CD4-positive, alpha-beta memory T cell (primary cell): ENCODE measurements at regions not wholly inside any gene's neighbourhood (a gene's known extent, or its start where the extent isn't known, plus 50 kb on each side); places are given as distances from the start of the nearest gene placed in this dataset.

Experiments
- CTCF ChIA-PET: fragments of 350-600 bp; sonication (Branson Sonifier 250); formaldehyde crosslinking; loops from one replicate; lab custom pipeline; 2021; ENCODE audit warnings: inconsistent platforms; ENCODE audit not compliant: partially characterized antibody; lab: Charles Lee
- POLR2A ChIA-PET: fragments of 350-600 bp; sonication (Branson Sonifier 250); formaldehyde crosslinking; loops from one replicate; lab custom pipeline; 2021; ENCODE audit not compliant: partially characterized antibody; lab: Charles Lee
- DNase-seq, 5 donors: peaks; one replicate each; pipeline versions ENCODE4 v3.0.0 to v3.0.0-alpha.2; 2020 to 2022; ENCODE audit warnings: mixed read lengths in 1 of 5
- H3K27ac ChIP-seq: one replicate; pipeline ENCODE4 v1.7.0; 2013; ENCODE audit warnings: low read depth, low read length
- H3K27me3 ChIP-seq: 2 replicates; pipeline ENCODE4 v1.7.0; 2013; ENCODE audit warnings: mild to moderate bottlenecking, low read length, moderate library complexity; ENCODE audit not compliant: insufficient read depth
- H3K36me3 ChIP-seq: 2 replicates; pipeline ENCODE4 v1.7.0; 2013; ENCODE audit warnings: mild to moderate bottlenecking, low read length, moderate library complexity; ENCODE audit not compliant: insufficient read depth
- H3K4me1 ChIP-seq: 2 replicates; pipeline ENCODE4 v1.7.0; 2013; ENCODE audit warnings: mild to moderate bottlenecking, low read length, moderate library complexity; ENCODE audit not compliant: insufficient read depth
- H3K4me3 ChIP-seq, 2 donors: one replicate each; pipeline ENCODE4 v1.7.0; 2013; ENCODE audit warnings: low read length in 2 of 2, mild to moderate bottlenecking in 1 of 2
- H3K9me3 ChIP-seq, 2 donors: one replicate each; pipeline ENCODE4 v1.7.0; 2013; ENCODE audit warnings: low read length in 2 of 2, control low read depth in 1 of 2; ENCODE audit not compliant: control insufficient read depth in 1 of 2
- H3K27ac Mint-ChIP-seq, 7 donors: one replicate each; pipeline ENCODE4 v1.8.0; 2020 to 2021; ENCODE audit warnings: mixed read lengths in 7 of 7, mild to moderate bottlenecking in 6 of 7, inconsistent platforms in 3 of 7, moderate library complexity in 3 of 7
- H3K27me3 Mint-ChIP-seq, 2 donors: one replicate each; pipeline ENCODE4 v1.8.0; 2020 to 2021; ENCODE audit warnings: mixed read lengths in 2 of 2
- H3K36me3 Mint-ChIP-seq, 2 donors: one replicate each; pipeline ENCODE4 v1.8.0; 2020 to 2021; ENCODE audit warnings: mixed read lengths in 2 of 2, inconsistent platforms in 1 of 2, mild to moderate bottlenecking in 1 of 2
- H3K4me1 Mint-ChIP-seq, 4 donors: one replicate each; pipeline ENCODE4 v1.8.0; 2020 to 2021; ENCODE audit warnings: mixed read lengths in 4 of 4, mild to moderate bottlenecking in 1 of 4
- H3K4me3 Mint-ChIP-seq, 8 donors: one replicate each; pipeline ENCODE4 v1.8.0; 2020 to 2021; ENCODE audit warnings: mixed read lengths in 8 of 8, mild to moderate bottlenecking in 7 of 8, moderate library complexity in 6 of 8, inconsistent platforms in 3 of 8
- H3K9me3 Mint-ChIP-seq, 8 donors: one replicate each; pipeline ENCODE4 v1.8.0; 2020 to 2021; ENCODE audit warnings: mixed read lengths in 8 of 8, mild to moderate bottlenecking in 5 of 8, inconsistent platforms in 3 of 8, moderate library complexity in 1 of 8
- intact Hi-C: fragments of 100-400 bp; cut with micrococcal nuclease; formaldehyde crosslinking; loops from one replicate; pipeline ENCODE4 v1.15.1; 2023

GRCh38 chr15:96551196-96551595 is 220.7 kb downstream of the NR2F2 start:
- H3K27ac ChIP-seq, result no peak overlapping the region
- Mint-ChIP-seq H3K36me3 (no peaks in the 10 kb centered on the region), H3K27ac (no peak overlapping the region), H3K4me3 (no peak overlapping the region), H3K9me3 (peaks cover 0 to 7% (median 3%) of the 10 kb centered on the region in 8 donors), H3K4me1 (no peaks in the 10 kb centered on the region), H3K27me3 (no peaks in the 10 kb centered on the region)
- intact Hi-C loops, result no loop called here
- CTCF ChIA-PET, result no interaction called here
- no peaks in the 10 kb centered on the region for H3K9me3 ChIP-seq
- no peaks in the 10 kb centered on the region for H3K27me3 ChIP-seq
- no peak overlapping the region for H3K4me3 ChIP-seq
- no peaks in the 10 kb centered on the region for H3K36me3 ChIP-seq
- no peaks in the 10 kb centered on the region for H3K4me1 ChIP-seq
- POLR2A ChIA-PET, result no interaction called here
- no peak for DNase-seq

- no peaks in the 10 kb centered on the region for H3K36me3 Mint-ChIP-seq
- POLR2A ChIA-PET, result no interaction called here
Measured at GRCh38 chr15:96551722-96552121, 221.2 kb downstream of the NR2F2 start.

DNA sequence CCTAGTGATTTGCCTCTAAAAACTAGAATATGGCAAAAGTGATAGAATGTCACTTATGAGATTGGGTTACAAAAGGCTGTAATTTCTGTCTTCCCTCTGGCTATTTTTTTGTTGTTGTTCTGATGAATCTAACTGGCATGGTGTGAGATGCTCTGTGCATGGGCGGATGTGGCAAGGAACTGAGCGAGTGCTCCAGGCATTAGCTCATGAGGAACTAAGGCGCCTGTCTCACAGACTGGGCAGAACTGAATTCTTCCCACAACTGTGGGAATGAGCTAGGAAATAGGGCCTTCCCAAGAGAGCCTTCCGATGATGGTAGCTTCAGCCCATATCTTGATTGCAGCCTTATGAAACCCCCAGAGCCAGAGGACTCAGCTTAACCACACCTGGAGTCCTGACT is 222.5 kb downstream of the NR2F2 start:
- intact Hi-C loops, result no loop called here
- Mint-ChIP-seq H3K27me3 (no peaks in the 10 kb centered on the region), H3K4me3 (no peak overlapping the region), H3K36me3 (no peaks in the 10 kb centered on the region), H3K4me1 (no peaks in the 10 kb centered on the region), H3K9me3 (peaks cover 0 to 7% (median 3%) of the 10 kb centered on the region in 8 donors), H3K27ac (no peak overlapping the region)
- no peak overlapping the region for H3K4me3 ChIP-seq
- H3K4me1 ChIP-seq, result no peaks in the 10 kb centered on the region
- no peaks in the 10 kb centered on the region for H3K36me3 ChIP-seq
- DNase-seq, result no peak
- CTCF ChIA-PET, result no interaction called here
- POLR2A ChIA-PET, result no interaction called here
- no peaks in the 10 kb centered on the region for H3K27me3 ChIP-seq
- no peak overlapping the region for H3K27ac ChIP-seq
- H3K9me3 ChIP-seq, result no peaks in the 10 kb centered on the region

More at GRCh38 chr15:96551722-96552121, 221.2 kb downstream of the NR2F2 start:
- H3K4me1 Mint-ChIP-seq, result no peaks in the 10 kb centered on the region
- no peak overlapping the region for H3K4me3 Mint-ChIP-seq
- Histone ChIP-seq H3K4me1 (no peaks in the 10 kb centered on the region), H3K27ac (no peak overlapping the region), H3K27me3 (no peaks in the 10 kb centered on the region), H3K4me3 (no peak overlapping the region), H3K36me3 (no peaks in the 10 kb centered on the region), H3K9me3 (no peaks in the 10 kb centered on the region)
- DNase-seq, result no peak
- H3K27me3 Mint-ChIP-seq, result no peaks in the 10 kb centered on the region
- H3K27ac Mint-ChIP-seq, result no peak overlapping the region
- intact Hi-C loops, result no loop called here
- CTCF ChIA-PET, result no interaction called here
- peaks cover 0 to 7% (median 3%) of the 10 kb centered on the region in 8 donors for H3K9me3 Mint-ChIP-seq

GRCh38 chr15:96553451-96553850 is 223.0 kb downstream of the NR2F2 start:
- H3K9me3 Mint-ChIP-seq, result peaks cover 0 to 7% (median 3%) of the 10 kb centered on the region in 8 donors
- Histone ChIP-seq H3K36me3 (no peaks in the 10 kb centered on the region), H3K9me3 (no peaks in the 10 kb centered on the region), H3K27ac (no peak overlapping the region), H3K27me3 (no peaks in the 10 kb centered on the region), H3K4me1 (no peaks in the 10 kb centered on the region), H3K4me3 (no peak overlapping the region)
- no peaks in the 10 kb centered on the region for H3K27me3 Mint-ChIP-seq
- H3K27ac Mint-ChIP-seq, result no peak overlapping the region
- CTCF ChIA-PET, result no interaction called here
- H3K36me3 Mint-ChIP-seq, result no peaks in the 10 kb centered on the region
- no peaks in the 10 kb centered on the region for H3K4me1 Mint-ChIP-seq
- no peak overlapping the region for H3K4me3 Mint-ChIP-seq
- POLR2A ChIA-PET, result no interaction called here
- intact Hi-C loops, result no loop called here
- no peak for DNase-seq

GRCh38 chr15:96553931-96554330 is 223.4 kb downstream of the NR2F2 start:
- POLR2A ChIA-PET, result no interaction called here
- Mint-ChIP-seq H3K27ac (no peak overlapping the region), H3K36me3 (no peaks in the 10 kb centered on the region), H3K27me3 (no peaks in the 10 kb centered on the region), H3K4me1 (no peaks in the 10 kb centered on the region), H3K4me3 (no peak overlapping the region), H3K9me3 (peaks cover 0 to 9% (median 4%) of the 10 kb centered on the region in 8 donors)
- CTCF ChIA-PET, result no interaction called here
- Histone ChIP-seq H3K27ac (no peak overlapping the region), H3K36me3 (no peaks in the 10 kb centered on the region), H3K4me3 (no peak overlapping the region), H3K4me1 (no peaks in the 10 kb centered on the region), H3K9me3 (no peaks in the 10 kb centered on the region), H3K27me3 (no peaks in the 10 kb centered on the region)
- intact Hi-C loops, result no loop called here
- DNase-seq, result no peak

GRCh38 chr15:96554541-96554940 is 224.0 kb downstream of the NR2F2 start:
- no peak for DNase-seq
- H3K9me3 Mint-ChIP-seq, result peaks cover 0 to 9% (median 4%) of the 10 kb centered on the region in 8 donors
- H3K4me1 ChIP-seq, result no peaks in the 10 kb centered on the region
- no peaks in the 10 kb centered on the region for H3K36me3 ChIP-seq
- H3K36me3 Mint-ChIP-seq, result no peaks in the 10 kb centered on the region
- no peaks in the 10 kb centered on the region for H3K9me3 ChIP-seq
- no peaks in the 10 kb centered on the region for H3K27me3 Mint-ChIP-seq
- no peak overlapping the region for H3K27ac ChIP-seq
- CTCF ChIA-PET, result no interaction called here
- H3K4me1 Mint-ChIP-seq, result no peaks in the 10 kb centered on the region
- no peak overlapping the region for H3K4me3 ChIP-seq
- no peak overlapping the region for H3K27ac Mint-ChIP-seq
- intact Hi-C loops, result no loop called here
- POLR2A ChIA-PET, result no interaction called here
- H3K4me3 Mint-ChIP-seq, result no peak overlapping the region
- H3K27me3 ChIP-seq, result no peaks in the 10 kb centered on the region

DNA sequence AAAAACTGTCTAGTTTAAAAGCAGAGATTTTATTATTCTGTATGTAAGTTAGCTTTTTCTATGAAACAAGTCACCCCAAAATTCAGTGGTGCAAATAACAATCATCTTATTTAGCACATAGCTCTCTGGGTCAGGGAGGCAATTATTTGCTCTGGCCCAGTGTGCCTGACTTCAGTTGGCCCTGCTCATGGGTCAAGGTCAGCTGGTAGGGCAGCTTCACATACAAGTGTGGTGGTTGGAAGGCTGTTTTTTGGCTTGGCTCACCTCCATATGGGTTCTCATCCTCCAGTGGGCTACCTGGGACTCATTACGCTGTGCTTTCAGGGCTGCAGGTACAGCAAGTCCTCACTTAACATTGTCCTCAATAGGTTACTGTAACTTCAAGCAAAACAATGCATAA is 228.6 kb downstream of the NR2F2 start:
- CTCF ChIA-PET, result no interaction called here
- no peak overlapping the region for H3K27ac ChIP-seq
- no peaks in the 10 kb centered on the region for H3K27me3 Mint-ChIP-seq
- H3K9me3 Mint-ChIP-seq, result peaks cover 0 to 21% (median 11%) of the 10 kb centered on the region in 8 donors
- H3K9me3 ChIP-seq, result no peaks in the 10 kb centered on the region
- H3K4me3 Mint-ChIP-seq, result no peak overlapping the region
- H3K4me1 Mint-ChIP-seq, result no peaks in the 10 kb centered on the region
- H3K27ac Mint-ChIP-seq, result no peak overlapping the region
- intact Hi-C loops, result no loop called here
- POLR2A ChIA-PET, result no interaction called here
- no peaks in the 10 kb centered on the region for H3K4me1 ChIP-seq
- no peak for DNase-seq
- H3K36me3 ChIP-seq, result no peaks in the 10 kb centered on the region
- no peaks in the 10 kb centered on the region for H3K27me3 ChIP-seq
- H3K4me3 ChIP-seq, result no peak overlapping the region
- H3K36me3 Mint-ChIP-seq, result no peaks in the 10 kb centered on the region

DNA sequence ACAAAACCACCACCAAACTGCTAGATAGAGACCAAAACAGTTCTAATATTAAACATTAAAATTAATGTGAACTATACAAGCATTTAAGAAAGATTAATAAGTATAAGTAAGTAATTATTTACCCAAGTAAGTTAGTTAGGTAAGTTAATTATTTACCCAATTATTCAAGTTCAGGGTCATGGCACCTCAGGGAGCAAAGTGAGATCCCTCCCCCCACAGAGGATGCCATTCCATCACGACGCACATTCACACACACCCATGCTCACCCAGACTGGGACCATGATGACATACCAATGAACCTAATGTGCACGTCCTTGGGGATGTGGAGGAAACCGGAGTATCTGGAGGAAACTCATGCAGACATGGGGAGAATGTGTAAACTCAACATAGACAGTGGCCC is 229.1 kb downstream of the NR2F2 start:
- intact Hi-C loops, result no loop called here
- POLR2A ChIA-PET, result no interaction called here

More for the DNA sequence above, 229.1 kb downstream of the NR2F2 start:
- Mint-ChIP-seq H3K9me3 (peaks cover 0 to 22% (median 11%) of the 10 kb centered on the region in 8 donors), H3K27me3 (no peaks in the 10 kb centered on the region), H3K4me3 (no peak overlapping the region), H3K27ac (no peak overlapping the region), H3K4me1 (no peaks in the 10 kb centered on the region), H3K36me3 (no peaks in the 10 kb centered on the region)
- DNase-seq, result no peak
- Histone ChIP-seq H3K27ac (no peak overlapping the region), H3K36me3 (no peaks in the 10 kb centered on the region), H3K27me3 (no peaks in the 10 kb centered on the region), H3K4me1 (no peaks in the 10 kb centered on the region), H3K4me3 (no peak overlapping the region), H3K9me3 (no peaks in the 10 kb centered on the region)
- CTCF ChIA-PET, result no interaction called here
